Hindlimb muscle (tissue), 1 donor: ENCODE measurements at regions not wholly inside any gene's neighbourhood (a gene's known extent, or its start where the extent isn't known, plus 50 kb on each side); places are given as distances from the start of the nearest gene placed in this dataset.
"Not testable (repeated sequence)": the region's sequence is repeated elsewhere in the genome, so short reads cannot be mapped to it uniquely, and the experiment has no call there.

Source experiments
- DNase-seq: peaks from one replicate; pipeline ENCODE4 v3.0.0-alpha.2; 2013

DNA sequence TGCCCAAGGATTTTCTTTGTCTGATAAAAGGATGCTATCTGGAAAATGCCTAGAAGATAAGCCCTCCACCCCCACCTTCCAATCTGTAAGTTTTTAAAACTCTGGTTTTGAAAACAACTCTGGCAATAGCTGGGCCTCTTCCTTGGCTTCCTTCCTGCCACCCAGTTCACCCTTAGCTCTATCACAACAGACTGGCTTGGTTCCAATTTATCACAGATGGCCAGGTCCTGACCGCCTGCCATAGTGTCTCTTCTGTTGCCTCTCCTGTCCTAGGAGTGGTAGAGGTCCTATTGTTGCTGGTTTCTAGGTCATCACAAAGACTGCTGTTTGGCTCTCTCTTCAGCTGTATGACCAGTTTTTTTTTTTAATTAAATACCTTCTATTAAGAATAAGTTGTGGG, 1727.9 kb upstream of the SLC39A10 start:
- no peak for DNase-seq

DNA sequence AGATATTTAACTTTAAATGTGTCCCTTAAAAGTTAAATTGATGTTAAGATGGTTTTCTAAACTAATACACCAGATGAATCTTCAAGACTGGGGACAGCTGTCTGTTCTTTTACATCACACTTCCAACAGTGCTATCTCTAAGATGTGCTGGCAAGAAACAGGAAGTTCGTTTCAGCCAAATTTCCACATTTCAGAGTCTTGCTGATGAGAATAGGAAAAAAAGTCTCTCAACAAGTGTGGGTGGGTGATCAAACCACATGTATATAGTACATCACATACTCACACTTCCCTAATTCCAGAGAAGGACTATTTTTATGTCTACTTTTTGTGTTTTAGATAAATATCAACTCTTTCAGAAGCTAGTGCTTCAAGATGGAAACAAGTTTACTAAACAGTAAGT, 1712.8 kb upstream of the TMEFF2 start:
- DNase-seq, result no peak

DNA sequence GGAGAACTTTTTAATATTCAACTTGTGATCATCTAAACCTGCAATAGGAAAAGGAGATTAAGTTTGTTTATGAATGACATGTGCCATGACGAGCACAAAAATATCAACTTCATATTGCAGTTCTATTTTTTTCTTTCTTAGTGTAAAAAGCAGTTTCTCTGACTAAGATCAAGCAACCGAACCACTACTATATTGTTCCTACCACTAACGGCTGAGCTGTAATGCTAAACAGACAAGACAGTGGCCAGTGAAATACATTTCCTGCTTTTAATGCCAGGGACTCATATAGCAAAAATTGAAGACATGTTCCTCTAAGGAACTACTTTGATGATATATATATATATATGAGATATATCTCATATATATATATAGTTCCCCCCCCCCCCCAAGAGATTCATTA, 1705.6 kb upstream of the TMEFF2 start:
- no peak for DNase-seq

DNA sequence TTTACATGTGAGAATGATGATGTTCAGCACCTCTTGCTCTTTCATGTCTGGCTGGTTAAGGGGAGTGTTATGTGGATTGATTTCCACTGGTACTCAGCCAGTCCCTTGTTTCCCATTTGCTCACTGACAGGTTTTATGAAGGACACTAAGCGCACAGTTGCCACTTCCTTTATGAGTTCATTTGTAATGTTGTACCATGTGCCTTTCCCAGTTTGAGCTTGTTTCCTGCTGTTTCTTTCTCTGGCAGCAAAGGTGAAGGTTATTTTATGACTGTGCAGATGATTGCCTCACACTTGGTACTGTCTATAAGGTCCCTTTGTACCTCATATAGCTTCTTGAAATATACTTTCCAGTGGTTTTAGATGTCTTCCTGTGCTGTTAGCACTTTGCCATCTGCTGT, 1700.5 kb upstream of the TMEFF2 start:
- DNase-seq, result no peak

DNA sequence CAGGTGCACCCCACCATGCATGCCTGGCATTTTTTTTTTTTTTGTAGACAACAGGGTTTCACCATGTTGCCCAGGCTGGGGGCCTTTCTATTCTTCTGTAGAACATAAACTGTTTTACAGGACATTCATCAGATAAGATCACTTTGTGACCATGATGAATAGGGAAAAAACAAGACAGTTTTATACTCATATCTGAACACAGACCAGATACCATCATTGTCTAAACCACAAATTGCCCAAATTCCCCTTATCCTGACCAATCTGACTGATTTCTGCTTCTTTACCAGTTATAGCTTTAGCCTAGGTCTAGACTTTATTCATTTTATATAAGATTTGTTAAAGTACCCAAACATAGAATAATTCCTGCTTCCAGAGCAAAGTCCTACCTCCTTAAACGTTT, 1699.3 kb upstream of the TMEFF2 start:
- DNase-seq, result no peak

DNA sequence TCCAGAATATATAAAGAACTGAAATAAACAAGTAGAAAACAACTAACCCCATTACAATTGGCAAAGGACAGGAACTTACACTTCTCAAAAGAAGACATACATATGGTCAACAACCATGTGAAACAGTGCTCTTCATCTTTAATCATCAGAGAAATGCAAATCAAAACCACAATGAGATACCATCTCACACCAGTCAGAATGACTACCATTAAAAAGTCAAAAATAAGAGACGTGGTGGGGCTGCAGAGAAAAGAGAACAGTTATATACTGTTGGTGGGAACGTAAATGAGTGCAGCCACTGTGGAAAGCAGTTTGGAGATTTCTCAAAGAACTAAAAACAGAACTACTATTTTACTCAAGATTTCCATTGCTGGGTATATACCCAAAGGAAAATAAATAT, 1696.3 kb upstream of the TMEFF2 start:
- DNase-seq, result no peak

DNA sequence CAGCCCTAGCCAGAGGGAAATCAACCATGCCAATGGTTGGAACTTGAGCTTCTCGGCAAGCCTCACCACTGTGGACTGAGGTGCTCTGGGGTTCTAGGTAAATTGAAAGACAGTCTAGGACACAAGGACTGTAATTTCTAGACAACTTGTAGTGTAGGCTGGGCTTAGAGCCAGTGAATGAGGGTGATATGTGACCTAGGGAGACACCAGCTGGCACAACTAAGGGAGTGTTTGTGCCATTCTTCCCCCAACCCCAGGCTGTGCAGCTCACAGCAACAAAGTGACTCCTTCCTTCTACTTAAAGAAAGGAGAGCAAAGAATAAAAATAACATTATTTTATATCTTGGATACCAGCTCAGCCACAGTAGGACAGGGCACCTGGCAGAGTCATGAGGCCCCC, 1690.7 kb upstream of the TMEFF2 start:
- DNase-seq, result no peak

DNA sequence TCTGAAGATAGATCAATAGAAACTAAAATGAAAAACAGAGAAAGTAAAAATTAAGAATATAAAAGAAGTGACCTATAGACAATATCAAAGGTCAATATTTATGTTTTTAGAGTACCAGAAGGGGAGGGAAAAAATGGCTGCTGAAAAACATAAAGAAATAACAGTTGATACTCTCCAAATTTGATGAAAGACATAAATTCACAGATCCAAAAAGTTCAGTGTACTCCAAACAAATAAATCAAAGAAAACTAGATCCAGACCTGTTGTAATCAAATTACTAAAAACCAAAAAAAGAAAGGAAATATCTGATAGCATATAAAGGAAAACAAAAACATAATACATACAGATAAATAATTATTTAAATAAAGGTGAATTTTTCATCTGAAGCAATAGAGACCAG, 1689.1 kb upstream of the TMEFF2 start:
- DNase-seq, result no peak

DNA sequence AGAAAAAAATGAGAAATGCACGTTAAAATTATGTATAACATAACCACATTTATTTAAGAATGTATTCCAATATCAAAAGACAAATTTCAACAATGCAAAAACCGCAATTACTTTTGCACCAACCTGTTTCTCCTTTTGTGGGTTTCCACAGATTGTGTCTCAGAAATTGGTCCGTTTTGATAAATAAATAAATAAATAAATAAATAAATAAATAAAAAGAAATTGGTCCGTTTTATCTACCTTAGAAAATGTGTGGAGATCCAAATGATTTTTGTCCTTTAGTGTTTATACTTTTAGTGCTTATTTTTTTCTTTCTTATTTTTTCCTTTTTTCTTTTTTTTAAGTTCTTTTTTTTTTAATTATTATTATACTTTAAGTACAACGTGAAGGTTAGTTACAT, 1682.2 kb upstream of the TMEFF2 start:
- DNase-seq, result no peak

DNA sequence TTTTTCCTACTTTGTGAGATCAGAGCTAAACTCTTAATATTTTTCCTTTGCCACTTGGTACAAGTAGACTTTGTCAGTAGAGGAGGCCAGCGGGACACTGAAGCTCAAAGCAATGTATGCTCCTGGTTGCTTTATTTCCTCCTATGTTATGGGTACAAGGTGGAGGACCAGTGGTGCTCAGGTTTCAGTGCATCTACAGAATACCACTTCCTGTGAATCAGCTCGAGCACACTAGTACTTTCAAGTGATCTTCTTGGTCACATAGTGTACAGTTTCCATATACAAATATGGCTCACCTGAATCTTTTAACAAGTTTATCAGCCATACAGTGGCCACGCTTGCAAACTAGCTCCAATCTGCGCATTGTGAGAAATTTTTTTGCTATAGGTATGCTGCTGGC, 1674.8 kb upstream of the TMEFF2 start:
- DNase-seq, result no peak

DNA sequence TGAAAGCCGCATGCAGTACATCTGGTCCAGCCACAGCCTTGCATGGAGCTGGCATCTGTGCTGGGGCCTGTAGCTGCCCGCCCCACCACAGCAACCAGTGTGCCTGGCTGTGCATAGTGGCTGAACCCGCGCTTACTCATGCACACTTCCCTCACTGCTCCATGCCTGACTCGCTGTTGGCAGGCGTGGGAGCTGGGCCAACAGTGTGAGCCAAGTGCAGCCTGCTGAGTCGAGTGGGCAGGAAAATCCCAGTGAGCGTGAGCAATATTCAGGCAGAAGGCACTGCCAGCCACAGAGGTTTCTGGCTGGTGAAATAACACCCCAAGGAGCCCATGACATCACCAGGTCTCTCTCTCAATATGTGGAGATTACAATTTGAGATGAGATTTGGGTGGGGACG, 1674.1 kb upstream of the TMEFF2 start:
- DNase-seq, result no peak

DNA sequence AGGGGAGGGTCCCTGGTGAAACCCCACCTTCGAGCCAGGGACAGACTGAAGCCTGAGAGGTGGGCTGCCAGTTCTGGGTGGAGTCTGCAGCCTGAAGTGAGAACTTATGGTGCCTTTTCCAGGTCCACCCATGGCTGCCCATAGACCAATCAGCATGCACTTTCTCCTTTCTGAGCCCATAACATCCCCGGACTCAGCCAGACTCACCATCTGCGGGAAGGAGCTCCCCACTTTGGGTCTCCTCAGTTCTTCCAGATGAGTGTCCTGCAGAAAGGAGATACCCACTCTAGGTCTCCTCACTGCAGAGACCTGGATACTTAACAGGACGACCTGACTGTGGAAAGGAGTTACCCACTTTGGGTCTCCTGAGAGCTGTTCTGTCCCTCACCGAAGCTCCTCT, 1673.4 kb upstream of the TMEFF2 start:
- no peak for DNase-seq

DNA sequence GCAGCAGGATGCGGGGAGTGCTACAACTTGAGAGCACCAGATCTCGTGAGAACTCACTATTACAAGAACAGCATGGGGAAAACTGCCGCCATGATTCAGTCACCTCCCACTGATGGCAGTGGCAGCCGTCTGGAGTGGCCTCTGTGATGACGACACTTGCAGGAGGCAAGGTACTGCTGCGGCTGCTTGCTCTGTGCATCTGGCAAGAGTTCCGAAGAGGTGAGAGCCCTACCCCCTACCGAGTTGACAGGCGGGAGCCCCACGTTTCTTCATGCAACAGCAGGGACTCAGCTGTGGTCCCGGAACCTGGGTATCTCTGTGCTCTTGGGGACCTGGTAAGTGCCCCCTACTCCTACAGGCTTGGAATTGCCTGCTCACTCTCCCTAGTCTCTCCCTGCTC, 1672.7 kb upstream of the TMEFF2 start:
- no peak for DNase-seq

DNA sequence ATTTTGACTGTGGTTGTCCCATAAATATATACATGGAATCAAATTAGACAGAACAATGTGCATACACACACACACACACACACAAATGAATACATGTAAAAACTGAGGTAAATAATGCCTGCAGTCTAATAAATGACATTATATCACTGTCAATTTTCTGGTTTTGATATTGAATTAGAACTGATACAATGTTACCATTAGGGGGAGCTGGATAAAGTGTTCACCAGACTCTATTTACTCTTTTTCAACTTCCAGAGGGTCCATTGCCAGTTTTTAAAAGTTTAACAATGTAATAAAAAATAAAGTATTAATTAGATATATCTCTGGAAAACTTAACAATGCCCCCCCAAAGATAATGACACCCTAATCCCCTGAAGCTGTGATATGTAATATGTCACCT, 1666.8 kb upstream of the TMEFF2 start:
- DNase-seq, result no peak

DNA sequence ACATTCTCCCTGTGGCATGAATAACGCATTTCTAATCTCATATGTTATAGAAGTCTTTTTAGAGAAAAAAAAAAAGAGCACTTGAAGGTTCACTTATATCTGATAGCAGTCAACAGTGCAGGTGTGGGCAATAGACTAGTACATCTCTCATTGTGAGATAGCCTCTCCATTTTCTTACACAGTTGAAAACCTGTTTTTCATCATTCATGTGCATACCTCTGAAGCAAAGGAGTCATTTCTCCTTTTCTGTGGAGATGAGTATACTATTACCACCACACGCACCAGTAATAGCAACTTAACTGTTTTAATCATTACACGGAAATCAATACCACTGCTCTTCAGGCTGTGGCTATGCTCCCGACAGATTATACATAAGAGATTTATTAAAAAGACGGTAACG, 1653.3 kb upstream of the TMEFF2 start:
- DNase-seq, result no peak

DNA sequence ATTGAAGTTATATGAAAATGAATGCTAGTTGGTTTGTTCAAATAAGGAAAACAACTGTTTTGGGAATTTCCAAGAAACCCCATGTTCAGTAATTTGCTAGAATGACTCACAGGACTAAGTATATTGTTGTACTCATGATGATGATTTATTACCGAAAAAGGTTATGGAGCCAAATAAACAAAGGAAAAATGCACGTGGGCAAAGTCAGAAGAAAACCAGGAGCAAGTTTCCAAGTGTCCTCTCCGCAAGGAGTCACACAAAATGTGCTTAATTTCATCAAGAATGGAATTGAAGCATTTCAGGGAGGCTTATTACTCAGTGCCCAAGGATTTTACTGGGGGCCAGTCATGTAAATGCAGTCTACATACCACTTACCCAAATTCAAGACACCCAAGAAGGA, 1652.4 kb upstream of the TMEFF2 start:
- DNase-seq, result no peak

DNA sequence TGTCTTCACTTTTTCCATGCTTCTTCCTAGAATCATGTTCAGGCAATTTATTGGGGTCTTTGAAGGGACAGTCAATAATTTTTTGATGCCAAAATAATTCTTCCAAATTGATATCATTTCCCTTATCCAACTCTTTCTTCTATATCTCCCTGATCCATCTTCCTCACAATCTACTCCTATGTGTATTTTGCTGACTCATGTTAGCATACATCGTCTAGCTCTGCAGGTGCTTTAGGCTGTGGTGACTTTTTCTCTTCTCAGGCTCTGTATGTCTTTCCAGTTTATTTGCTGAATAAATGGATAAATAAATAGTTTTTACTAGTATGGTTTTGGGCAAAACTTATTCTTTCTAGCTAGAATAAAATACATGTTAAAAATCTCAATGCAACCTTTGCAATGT, 1650.9 kb upstream of the TMEFF2 start:
- DNase-seq, result no peak

DNA sequence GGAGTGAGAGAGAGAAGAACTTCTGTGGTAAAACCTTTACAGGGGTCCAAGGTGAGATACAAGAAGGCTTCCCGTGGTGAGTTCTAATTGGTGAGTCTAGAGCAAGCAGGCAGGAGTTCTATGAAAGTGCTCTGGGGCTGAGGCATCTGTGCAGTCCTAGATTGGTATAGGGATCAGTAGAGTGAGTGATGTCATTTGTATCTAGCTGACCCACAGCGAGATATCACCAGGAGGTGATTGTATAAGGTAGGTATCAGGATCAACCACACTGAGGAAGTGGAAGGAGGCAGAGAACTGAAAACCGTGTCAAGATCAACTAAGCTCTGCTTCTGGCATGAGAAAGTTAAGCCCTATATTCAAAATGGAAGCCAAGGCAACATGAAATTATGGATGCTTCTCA, 1648.9 kb upstream of the TMEFF2 start:
- no peak for DNase-seq

DNA sequence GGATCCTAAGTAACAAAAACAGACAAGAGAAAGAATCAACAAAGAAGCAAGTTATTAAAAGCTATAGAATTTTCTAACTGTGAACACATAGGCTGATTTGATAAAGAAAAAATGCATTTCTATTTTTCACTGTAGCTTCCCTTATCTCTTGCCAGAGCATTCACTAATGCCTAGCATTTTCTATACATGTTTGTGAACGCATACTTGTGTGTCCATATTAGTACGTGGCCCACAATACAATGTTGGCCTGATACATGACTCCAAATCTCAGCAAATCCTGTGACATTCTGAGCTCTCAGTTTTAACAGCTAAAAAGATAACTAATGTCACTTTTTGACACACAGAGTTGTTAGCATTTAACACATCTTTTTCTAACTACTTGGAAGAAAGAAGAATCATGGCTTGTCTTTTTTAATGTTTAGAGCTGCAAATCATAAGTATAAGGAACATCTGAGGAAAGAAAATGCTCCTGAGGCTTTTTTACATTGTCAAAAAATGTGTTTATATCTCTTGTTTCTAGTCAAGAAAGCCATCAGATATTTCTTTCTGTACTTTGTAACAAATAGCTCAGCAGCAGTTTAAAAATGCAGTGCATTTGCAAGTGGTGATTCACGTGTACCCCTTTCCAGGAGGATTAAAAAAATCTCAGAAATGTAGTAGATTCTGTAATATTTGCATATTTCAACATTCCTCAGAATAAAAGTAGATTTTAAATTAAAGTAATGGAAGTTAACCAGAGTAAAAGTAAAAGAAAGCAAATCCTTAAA, 1646.8 kb upstream of the TMEFF2 start:
- DNase-seq, result no peak

DNA sequence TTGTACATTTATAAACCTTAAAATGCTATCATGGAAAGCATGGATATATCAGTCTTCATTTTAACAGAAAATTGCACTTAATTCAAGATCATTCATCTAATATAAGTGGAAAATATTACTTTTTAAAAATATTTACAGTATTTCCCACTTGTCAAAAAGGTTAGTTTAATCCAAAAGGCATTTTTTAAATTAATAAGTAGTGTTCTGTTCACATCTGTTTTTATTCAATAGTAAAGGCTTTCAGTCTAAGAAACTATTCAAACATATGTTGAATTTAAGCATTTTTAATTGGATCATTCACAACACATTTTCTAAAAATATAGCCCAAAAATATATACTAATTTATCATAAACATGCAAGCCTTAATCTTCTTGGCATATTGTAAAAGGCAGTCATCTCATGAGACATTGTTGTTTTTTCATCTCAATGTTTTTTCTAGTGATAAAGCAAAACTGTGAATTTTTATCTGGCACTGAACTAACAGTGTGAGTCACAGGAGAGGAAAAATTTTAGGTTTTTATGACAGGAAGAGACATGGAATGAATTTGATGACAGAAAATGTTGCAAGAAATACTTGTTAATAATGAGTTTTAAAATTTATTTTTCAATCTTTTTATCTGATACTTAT, 1642.5 kb upstream of the TMEFF2 start:
- DNase-seq, result peak; percentile 7

DNA sequence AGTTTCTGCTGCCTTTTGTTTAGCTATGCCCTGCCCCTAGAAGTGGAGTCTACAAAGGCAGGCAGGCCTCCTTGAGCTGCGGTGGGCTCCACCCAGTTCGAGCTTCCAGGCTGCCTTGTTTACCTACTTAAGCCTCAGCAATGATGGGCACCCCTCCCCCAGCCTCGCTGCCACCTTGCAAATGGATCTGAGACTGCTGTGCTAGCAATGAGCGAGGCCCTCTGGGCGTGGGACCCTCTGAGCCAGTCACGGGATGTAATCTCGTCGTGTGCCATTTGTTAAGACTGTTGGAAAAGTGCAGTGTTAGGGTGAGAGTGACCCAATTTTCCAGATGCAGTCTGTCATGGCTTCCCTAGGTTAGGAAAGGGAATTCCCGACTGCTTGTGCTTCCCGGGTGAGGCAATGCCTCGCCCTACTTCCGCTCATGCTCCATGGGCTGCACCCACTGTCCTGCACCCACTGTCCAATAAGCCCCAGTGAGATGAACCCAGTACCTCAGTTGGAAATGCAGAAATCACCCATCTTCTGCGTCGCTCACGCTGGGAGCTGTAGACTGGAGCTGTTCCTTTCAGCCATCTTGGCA, 1641.8 kb upstream of the TMEFF2 start:
- not testable (repeated sequence) for DNase-seq

DNA sequence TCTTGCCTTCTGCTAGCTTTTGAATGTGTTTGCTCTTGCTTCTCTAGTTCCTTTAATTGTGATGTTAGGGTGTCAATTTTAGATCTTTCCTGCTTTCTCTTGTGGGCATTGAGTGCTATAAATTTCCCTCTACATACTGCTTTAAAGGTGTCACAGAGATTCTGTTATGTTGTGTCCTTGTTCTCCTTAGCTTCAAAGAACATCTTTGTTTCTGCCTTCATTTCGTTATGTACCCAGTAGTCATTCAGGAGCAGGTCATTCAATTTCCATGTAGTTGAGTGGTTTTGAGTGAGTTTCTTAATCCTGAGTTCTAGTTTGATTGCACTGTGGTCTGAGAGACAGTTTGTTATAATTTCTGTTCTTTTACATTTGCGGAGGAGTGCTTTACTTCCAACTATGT, 1639.2 kb upstream of the TMEFF2 start:
- not testable (repeated sequence) for DNase-seq

DNA sequence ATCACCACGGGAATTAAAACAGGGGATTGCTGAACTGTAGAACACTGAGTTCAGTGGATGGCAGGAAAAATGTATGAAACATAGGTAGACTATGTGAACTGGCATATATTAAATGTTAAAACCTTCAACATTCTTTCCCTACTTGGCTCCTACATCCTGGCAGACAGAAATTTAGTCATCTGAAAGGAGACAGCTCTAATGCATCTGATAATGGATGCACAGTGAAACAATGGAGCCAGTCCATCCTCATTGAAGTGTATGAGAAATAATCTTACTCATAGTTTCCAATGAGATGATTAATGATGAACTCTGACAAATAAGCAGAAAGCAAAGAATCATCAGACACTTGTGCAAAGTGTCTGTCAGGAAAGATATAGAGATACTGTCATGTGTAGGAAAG, 1629.7 kb upstream of the TMEFF2 start:
- no peak for DNase-seq

DNA sequence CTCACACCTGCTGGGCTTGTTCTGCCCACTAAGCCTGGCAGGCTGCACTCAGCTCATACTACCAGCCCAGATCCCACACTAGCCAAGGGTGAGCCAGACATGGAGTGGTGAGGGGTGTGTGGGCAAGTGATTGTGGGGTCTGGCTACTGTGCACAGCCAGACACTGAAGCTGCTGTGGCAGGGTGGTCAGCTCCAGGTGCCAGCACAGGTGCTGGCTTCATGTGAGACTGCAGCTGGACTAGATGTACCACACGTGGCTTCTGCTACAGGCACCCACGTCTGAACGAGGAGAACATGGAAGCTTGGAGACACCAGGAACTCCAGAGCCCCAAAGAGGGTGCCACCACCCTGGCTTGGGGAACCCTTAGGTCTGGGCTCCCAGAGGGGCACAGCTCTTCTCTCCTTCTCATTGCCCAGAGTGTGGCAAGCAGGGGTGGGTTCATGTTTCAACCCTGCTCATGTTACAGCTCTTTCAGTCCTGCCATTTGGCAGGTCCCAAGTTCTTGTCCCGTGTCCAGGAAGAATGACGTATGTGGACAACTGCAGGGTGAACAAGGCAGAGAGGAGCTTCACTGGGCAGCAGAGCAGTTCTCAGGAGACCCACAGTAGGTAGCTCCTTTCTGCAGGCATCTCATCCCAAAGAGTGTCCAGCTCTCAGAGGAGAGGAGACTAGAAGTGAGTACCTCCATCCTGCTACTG, 1624.2 kb upstream of the TMEFF2 start:
- no peak for DNase-seq
